T-helper 2 cell (primary cell): ENCODE measurements at regions not wholly inside any gene's neighbourhood (a gene's known extent, or its start where the extent isn't known, plus 50 kb on each side); places are given as distances from the start of the nearest gene placed in this dataset.
"Not testable (repeated sequence)": the region's sequence is repeated elsewhere in the genome, so short reads cannot be mapped to it uniquely, and the experiment has no call there.

ENCODE experiments used
- DNase-seq, 5 experiments: peaks; one replicate each; pipeline versions ENCODE4 v3.0.0 to v3.0.0-alpha.2; 2012 to 2022

- no peak for DNase-seq
These were observed 476.0 kb downstream of the MFSD1 start for GRCh38 chr3:159277814-159278213.

DNA sequence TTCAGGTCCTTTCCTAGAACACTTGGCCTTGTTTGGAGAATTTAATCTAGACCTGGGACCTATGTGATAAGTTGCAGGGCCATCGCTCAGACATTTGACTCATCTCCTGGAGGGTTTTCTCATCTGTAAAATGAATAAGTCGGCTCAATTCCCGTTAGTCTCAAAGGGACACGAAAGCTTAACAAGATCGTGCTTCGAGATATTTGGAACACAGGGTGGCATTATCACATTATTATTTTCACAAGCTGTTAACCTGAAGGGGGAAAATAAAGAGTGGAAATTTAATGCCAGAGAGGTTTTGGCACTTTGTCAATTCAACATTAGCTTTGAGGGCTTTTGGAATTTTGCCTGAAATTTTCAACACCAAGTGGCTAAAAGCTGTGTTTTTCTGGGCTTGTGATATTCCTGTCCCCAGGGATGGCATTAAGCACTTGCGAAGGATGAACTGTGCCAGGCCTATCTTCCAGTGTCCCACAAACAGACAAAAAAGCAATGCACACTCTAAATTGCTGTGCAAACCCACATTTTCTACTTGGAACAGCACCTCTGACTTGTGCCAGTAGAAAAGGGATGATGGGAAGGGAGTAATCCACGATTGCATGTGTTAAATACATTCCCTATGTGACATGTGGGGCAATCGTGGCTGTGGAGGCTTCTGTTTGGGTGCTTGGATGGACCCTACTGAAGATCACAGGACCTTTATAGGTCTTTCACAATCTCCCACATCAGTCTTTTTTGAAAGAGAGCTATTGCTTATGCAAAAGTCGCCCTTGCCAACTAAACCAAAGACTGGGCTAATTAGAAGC lies 478.7 kb downstream of the MFSD1 start:
- no peak for DNase-seq

DNA sequence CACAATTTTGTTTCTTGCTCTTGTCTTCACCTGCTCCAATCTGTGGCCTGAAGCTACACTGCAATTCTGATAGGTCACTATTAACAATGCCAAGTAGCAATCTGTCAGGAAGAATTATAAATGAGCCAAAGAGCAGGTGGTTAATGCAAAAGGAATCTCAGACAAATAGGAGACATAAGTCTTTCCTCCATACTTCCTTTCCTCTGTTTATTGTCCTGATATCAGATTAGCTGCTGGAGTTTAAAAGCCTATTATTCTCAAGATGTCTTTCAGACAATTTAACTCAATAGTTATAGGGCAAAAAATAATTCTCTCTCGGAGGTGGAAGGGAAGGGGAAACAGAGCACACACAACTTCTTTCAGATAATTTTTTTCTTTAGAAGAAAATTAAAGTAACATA lies 491.6 kb downstream of the MFSD1 start:
- DNase-seq = no peak

- no peak for DNase-seq
These were observed 500.1 kb downstream of the MFSD1 start for GRCh38 chr3:159301961-159302360.

- DNase-seq = no peak
These were observed 503.2 kb downstream of the MFSD1 start for GRCh38 chr3:159305017-159305416.

GRCh38 chr3:159316706-159317105 lies 514.9 kb downstream of the MFSD1 start:
- DNase-seq = not testable (repeated sequence)

DNA sequence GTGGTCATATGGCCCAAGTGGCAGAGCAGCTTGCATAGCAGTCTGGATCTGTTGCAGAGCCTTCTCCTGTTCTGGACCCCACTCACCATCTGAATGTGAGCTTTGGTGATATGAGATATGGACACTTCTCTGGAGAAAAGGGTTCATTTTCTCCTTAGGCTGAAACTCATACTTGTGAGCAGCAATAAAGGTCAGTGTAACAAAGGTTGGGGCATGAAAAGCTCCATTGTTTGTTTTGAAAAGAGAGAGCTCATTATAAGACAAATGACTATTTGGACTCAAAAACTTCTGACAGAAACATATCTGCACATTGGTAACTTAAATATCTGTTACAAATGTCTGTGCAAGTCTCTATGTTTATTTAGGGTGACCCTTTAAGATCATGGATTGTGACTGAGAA lies 517.3 kb downstream of the MFSD1 start:
- DNase-seq = no peak

DNA sequence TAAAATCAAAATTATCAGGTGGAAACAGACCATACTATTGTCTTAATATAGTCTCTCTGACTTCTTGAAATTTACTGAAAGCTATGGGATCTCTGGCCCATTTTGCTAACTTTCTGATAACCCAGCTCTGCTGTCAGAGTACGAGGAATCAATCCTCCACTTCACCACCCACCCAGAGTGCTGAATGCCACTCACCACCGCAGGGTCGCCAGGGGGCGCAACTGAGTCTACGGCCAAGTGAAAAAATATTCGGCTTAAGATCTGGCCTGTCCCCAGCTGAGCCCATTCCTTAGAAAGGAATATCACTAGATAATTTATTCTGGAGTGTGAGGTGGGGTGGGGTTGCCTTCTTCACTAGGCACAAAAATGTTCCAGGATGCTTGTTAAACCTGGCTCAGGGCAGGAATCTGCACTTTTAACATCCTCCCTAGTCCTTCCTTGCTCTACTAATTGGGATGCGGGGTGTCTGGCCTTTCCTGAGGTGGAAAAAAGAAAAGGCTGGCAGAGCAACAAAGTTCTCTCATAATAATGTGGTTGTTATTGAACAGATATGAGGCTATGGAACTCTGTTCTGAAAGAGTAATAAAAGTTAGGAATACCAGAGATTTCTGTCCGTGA lies 520.6 kb downstream of the MFSD1 start:
- peak in 1 of 5 experiments; percentile 38 for DNase-seq

- no peak for DNase-seq
These were observed 522.0 kb downstream of the MFSD1 start for GRCh38 chr3:159323848-159324247.

- no peak for DNase-seq
These were observed 525.1 kb downstream of the MFSD1 start for GRCh38 chr3:159326998-159327397.

DNA sequence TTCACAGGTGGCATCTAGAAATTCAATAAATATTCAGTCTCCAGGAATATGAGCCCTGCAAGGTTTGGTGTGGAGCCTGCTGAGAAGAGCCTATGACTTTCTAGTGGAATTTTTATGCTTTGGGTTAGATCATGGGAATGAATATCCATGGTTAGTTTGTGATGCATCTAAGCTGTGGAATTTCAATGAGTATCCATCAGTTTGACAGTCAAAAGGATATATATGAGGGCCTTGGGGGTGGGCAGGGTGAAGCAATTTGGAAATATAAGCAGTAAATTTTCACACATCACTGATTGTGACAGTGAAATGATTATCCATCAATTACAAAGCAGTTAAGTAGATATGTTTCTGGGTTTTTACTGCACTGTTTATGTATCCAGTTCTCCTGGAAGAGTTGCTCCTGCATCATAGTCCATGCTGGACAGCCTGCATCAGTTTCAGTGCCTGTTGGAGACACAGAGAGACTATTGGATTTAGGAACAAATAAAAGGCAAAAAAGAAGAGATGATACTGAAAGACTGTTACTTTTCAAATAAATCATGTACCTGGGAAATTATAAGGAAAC lies 530.8 kb downstream of the MFSD1 start:
- no peak for DNase-seq

DNA sequence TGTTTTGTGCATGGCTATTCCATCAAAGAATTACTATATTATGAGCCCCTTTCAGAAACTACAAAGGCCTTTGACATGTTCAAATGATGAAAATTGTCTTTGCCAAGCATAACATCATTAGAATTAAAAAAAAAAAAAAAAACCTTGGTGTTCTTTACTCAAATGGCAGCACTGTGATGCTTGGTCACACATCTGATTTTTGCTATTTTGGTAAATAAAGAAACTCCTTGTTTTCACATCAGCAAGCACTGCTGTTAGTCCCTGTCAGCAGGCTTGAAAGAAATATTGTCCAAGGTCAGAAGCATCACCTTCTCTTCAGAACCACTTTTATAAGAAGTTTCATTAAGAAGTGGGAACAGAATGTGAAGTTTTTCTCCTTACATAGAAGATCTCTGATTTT lies 537.3 kb downstream of the MFSD1 start:
- no peak for DNase-seq

DNA sequence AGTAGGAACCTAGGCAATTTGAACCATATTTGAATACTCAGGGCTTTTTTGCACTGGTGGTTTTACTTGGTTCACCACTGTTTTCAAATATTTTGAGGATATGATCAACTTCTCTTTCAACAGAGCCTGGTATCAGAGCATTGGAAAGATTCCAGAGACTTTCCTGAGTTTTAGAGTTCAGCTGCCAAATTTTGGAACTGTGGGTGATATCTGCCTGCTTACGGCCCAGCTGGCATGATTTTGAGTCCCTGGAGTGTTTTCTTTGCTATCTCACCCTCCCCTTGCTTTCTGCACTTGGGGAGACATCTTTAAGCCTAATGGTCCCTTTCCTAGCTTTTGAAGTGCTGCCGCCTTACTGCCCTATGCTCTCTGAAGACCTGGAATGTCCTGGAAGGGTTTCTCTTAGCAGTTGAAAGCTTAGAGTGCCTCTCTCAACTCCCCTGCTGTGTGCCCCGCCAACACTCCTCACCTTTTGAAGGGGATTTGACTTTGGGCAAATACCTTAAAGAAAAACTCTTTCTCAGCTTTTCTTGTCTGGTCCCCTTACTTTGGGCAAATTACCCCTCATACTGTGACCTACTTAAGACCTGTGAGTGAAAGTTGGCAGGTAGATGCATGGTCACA lies 539.1 kb downstream of the MFSD1 start:
- DNase-seq = no peak

DNA sequence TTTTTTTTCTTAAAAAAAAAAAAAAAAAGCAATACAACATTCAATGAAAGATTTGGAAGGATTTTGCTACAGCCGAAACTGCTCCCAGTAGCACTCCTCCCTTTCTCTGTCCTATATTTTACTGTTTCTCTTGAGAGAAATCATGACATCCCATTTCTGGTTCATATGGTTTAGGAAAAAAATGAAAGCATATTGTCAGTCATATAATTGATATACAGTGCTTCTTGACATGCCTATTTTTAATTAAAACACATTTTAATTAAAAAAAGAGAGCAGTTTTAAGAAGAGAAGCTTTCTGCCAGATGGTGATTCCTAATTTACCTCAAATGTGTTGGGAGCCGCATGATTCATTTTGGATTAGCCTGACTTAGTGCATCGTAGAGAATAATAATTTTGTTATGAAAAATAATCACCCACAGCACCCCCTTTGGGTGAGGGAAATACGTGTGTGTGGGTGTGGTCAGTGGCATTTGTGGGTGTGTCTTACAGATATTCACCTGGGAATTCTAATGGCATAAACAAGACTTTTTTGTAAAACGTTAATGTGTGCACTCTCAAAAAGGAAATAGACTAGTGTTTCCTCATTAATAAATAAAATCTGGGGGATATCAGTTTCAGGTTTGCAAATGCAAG lies 544.5 kb downstream of the MFSD1 start:
- no peak for DNase-seq

DNA sequence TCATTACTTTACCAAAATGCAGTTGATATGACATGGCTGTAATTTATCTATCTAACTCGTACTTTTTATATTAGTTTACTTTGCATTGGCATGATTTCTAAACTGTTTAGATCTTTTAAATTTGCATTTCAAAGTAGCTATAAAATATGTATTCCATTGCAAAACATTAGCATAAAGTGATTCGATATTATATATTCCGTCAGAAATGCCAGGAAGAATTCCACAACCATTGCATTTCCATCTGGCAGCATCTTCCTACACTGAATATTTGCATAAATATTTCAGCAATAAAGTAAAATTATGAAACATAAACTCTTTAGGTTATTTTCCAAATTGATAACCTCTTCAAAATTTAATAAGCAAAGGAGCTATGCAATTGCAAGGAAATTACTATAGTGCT lies 546.6 kb downstream of the MFSD1 start:
- DNase-seq = no peak

DNA sequence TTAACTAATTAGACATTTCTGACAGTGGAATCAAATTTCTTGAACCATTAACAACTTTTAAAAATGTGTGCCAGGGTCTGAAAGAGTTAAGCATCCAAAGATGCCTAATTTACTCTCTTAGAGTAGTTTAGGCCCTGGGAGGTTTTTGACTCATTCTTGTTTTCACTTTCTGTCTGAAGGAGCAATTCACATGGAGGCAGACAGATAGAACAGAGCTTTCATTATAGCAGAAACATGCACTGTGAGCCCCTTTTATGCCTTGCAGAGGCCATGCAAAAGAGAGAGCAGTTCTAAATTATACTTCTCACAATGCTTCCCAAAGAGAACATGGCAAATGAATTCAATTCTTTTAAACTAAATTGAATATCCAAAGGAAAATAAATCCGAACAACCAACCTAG lies 554.8 kb downstream of the MFSD1 start:
- peak in 1 of 5 experiments; percentile 7 for DNase-seq

DNA sequence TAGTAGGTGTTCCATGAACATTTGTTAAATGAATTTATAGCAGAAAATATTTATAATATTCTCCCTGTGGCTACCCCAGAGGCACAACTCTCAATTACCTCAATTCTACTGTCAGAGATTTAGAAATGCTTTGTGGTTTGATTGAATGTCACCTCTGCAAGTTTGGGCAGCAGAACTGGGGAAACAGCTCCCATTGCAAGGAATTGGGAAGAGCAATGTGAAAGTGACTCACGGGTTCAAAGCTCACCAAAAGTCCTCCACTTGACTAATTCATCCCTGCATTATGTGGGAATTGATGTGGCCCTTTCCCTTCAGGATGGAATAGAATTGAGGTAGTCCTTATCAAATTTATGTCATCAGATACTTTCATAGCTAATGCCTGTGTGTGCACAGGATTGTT lies 562.7 kb downstream of the MFSD1 start:
- no peak for DNase-seq

GRCh38 chr3:159366476-159366875 lies 564.6 kb downstream of the MFSD1 start:
- no peak for DNase-seq

DNA sequence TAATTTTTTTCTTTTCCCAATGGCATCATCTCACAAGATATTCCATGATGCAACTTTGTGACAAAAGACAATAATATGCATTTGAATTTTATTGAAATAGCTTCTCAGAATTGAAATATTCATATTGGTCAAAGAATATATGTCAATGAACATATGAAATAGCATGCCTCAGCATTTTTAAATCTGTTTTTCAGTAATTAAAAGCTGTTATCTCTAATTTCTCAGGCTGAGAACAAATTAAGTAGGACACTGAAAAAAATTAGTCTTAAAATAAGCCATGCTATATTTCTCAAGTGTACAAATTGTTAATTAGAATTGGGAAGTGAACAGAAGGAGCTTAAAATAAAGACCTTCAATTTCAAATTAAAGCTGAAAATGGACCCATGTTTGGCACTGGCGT lies 570.1 kb downstream of the MFSD1 start:
- DNase-seq = no peak

DNA sequence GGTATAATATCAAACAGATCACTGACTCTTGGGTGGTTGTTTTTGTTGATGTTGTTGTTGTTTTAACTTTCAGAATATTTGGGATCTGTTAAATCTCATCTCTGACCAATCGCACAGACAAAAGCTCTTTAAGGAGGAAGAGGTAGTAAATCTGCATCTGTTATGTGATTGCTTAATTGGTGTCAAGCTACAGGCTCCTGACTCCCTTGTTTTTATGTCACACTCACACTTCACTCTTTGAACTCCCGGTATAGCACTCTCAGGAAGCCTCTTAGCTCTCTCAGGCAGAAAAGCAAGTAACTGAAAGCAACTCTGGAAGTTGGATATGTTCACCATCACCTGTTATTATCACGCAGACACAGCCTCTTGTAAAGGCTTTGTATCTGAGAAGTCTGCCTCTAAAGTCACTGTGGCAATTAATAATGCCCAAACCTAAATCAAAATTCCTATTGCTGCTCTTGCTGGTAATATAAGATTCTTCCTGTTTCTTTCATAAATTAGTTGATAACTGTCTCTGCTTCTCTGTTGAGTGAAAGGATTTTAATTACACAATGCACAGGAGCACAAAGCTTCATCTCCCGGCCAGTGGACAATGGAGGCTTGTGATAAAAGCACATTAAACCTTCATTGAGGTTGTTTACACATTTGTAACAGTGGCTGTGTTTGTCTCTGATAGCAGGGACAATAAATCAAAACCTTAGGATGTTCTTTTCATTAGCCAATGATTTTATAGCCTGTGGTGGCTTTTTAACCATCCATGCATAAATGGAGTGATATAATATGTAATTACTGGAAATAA lies 576.7 kb downstream of the MFSD1 start:
- no peak for DNase-seq

GRCh38 chr3:159380891-159381290 lies 579.0 kb downstream of the MFSD1 start:
- DNase-seq = no peak

DNA sequence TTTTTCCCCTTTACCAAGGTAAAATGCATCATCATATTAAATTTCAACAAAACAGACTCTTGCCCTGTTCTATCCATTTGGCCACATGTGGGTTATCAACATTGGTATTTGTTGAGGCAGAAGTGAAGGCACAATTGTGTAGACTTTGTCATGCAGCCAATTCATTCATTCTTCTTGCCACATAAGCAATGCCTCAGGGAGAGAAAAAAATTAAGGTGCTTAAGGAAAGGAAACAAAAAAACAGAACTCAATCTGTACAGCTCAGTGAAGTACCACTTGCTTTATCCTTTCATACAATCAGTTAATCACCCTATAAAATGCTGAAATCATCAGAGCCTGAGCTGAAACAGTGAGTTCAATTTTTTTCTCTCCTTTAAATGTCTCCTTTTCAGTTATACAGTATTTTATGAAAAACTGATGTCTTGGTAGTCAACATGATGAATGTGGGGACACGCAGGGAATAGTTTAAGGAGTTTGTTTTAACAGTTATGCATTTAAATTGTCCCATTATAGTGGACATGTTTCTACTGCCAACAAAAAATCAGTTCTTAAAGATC lies 588.9 kb downstream of the MFSD1 start:
- DNase-seq = no peak
